ENCODE measurements at regions not wholly inside any gene's neighbourhood (a gene's known extent, or its start where the extent isn't known, plus 50 kb on each side); places are given as distances from the start of the nearest gene placed in this dataset.

GRCh38 chr2:20150110-20150706, 74.7 kb downstream of the SDC1 start:
- DNase-seq = no peak

- no peak for DNase-seq
Observed at GRCh38 chr2:20149703-20150030, 75.3 kb downstream of the SDC1 start.

GRCh38 chr2:20148923-20149702, 75.8 kb downstream of the SDC1 start:
- DNase-seq = no peak

GRCh38 chr2:20148426-20148922, 76.5 kb downstream of the SDC1 start:
- no peak for DNase-seq

GRCh38 chr2:20147351-20147750, 77.6 kb downstream of the SDC1 start:
- DNase-seq = no peak

- DNase-seq = no peak
Observed at GRCh38 chr2:20146401-20146800, 78.5 kb downstream of the SDC1 start.

- DNase-seq = peak; percentile 19
Observed at GRCh38 chr2:20145497-20146193, 79.3 kb downstream of the SDC1 start.

- no peak for DNase-seq
Observed at GRCh38 chr2:20144861-20145260, 80.1 kb downstream of the SDC1 start.

- no peak for DNase-seq
Observed at GRCh38 chr2:20144196-20144595, 80.7 kb downstream of the SDC1 start.

GRCh38 chr2:20143263-20143662, 81.7 kb downstream of the SDC1 start:
- DNase-seq = no peak

GRCh38 chr2:20141806-20142205, 83.1 kb downstream of the SDC1 start:
- DNase-seq = no peak

GRCh38 chr2:20141056-20141762, 83.7 kb downstream of the SDC1 start:
- no peak for DNase-seq

GRCh38 chr2:20140321-20141055, 84.4 kb downstream of the SDC1 start:
- DNase-seq = no peak

- DNase-seq = no peak
Observed at GRCh38 chr2:20139407-20140172, 85.3 kb downstream of the SDC1 start.

GRCh38 chr2:20138696-20139095, 86.2 kb downstream of the SDC1 start:
- no peak for DNase-seq

- DNase-seq = no peak
Observed at GRCh38 chr2:20137884-20138283, 86.5 kb upstream of the LAPTM4A start.

GRCh38 chr2:20137131-20137571, 85.7 kb upstream of the LAPTM4A start:
- no peak for DNase-seq

GRCh38 chr2:20136149-20136548, 84.7 kb upstream of the LAPTM4A start:
- no peak for DNase-seq

- peak; percentile 63 for DNase-seq
Observed at GRCh38 chr2:20135631-20136050, 84.2 kb upstream of the LAPTM4A start.

- no peak for DNase-seq
Observed at GRCh38 chr2:20132990-20133535, 81.6 kb upstream of the LAPTM4A start.
